GM13976 (cell line): ENCODE measurements at regions not wholly inside any gene's neighbourhood (a gene's known extent, or its start where the extent isn't known, plus 50 kb on each side); places are given as distances from the start of the nearest gene placed in this dataset.
"Not testable (repeated sequence)": the region's sequence is repeated elsewhere in the genome, so short reads cannot be mapped to it uniquely, and the experiment has no call there.

Experiments used
- DNase-seq: peaks from one replicate; pipeline ENCODE4 v3.0.0; 2012; ENCODE audit warnings: low spot score
- in situ Hi-C: fragments of 300-500 bp; cut with MboI; formaldehyde crosslinking; loops from one replicate; pipeline ENCODE4 v1.12.0; 2022; ENCODE audit warnings: low sequenced_read_pairs, mixed read lengths, inconsistent platforms; ENCODE audit not compliant: unreplicated experiment
- TF ChIP-seq, protein P1 (sequence below): IDR thresholded peaks from 2 replicates; pipeline ENCODE4 v1.5.1; 2012; ENCODE audit warnings: borderline replicate concordance, mild to moderate bottlenecking; ENCODE audit not compliant: insufficient read depth; ENCODE audit errors: extremely low read depth, missing control alignments, control extremely low read depth

DNA sequence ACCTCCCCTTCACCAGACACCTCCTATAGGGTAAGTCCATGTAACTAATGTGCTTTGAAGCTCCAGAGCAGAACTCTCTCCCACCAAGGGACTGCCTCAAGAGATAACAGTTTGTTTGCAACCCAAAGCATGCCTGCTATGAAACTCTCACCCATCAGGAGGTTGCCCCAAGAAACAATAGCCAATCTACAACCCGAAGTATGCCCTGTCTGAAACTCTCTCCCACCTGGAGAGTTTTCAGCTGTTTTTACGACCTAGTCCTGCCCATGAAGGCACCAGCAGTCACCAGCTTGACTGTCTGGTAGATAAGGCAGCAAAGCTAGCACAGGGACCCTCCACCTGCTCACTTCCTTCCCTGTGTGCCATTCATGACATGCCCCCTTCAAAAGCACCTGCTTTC, 533.9 kb upstream of the CRIM1 start:
- in situ Hi-C loops, result no loop called here
- no peak for DNase-seq
- TF ChIP-seq, protein P1, sequence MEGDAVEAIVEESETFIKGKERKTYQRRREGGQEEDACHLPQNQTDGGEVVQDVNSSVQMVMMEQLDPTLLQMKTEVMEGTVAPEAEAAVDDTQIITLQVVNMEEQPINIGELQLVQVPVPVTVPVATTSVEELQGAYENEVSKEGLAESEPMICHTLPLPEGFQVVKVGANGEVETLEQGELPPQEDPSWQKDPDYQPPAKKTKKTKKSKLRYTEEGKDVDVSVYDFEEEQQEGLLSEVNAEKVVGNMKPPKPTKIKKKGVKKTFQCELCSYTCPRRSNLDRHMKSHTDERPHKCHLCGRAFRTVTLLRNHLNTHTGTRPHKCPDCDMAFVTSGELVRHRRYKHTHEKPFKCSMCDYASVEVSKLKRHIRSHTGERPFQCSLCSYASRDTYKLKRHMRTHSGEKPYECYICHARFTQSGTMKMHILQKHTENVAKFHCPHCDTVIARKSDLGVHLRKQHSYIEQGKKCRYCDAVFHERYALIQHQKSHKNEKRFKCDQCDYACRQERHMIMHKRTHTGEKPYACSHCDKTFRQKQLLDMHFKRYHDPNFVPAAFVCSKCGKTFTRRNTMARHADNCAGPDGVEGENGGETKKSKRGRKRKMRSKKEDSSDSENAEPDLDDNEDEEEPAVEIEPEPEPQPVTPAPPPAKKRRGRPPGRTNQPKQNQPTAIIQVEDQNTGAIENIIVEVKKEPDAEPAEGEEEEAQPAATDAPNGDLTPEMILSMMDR, result no peak

DNA sequence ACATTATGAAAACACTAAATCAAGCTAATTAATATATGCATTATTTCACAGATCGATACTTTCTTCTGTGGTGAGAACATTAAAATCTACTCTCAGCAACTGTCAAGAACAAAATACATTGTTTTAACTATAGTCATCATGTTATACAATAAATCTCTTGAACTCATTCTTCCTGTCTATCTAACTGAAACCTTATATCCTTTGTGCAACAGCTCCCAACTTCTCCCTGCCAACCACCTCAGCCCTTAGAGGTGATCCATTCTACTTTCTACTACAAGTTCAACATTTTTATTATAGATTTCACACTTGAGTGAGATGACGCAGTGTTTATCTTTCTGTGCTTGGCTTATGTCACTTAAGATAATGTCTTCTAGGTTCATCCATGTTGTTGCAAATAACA, 535.2 kb upstream of the CRIM1 start:
- no peak for DNase-seq
- TF ChIP-seq, protein P1, result no peak
- in situ Hi-C loops, result no loop called here

DNA sequence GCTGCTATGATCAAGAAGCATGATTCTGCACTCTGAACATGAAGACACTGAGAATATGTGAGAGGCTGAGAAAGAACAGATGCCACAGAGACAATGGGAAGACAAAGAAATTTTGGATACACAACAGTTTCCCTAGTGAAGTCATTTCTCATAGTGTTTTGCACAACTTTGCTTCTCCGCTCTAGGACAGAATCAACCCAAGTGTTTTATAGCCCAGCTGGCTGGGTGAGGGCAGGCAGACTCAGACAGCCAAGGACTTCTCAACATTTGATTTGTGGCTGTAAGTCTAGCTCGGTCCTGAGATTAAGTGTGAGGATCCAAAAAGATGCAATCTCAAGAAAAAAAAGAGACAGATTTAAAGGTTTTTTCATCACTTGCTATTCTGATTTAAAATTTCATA, 536.5 kb upstream of the CRIM1 start:
- in situ Hi-C loops, result no loop called here
- TF ChIP-seq, protein P1, result no peak
- DNase-seq, result no peak

DNA sequence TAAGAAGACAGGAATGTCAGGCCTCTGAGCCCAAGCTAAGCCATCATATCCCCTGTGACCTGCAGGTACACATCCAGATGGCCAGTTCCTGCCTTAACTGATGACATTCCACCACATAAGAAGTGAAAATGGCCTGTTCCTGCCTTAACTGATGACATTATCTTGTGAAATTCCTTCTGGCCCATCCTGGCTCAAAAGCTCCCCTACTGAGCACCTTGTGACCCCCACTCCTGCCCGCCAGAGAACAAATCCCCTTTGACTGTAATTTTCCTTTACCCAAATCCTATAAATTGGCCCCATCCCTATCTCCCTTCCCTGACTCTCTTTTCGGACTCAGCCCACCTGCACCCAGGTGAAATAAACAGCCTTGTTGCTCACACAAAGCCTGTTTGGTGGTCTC, 537.2 kb upstream of the CRIM1 start:
- in situ Hi-C loops, DNase-seq: not testable (repeated sequence)

DNA sequence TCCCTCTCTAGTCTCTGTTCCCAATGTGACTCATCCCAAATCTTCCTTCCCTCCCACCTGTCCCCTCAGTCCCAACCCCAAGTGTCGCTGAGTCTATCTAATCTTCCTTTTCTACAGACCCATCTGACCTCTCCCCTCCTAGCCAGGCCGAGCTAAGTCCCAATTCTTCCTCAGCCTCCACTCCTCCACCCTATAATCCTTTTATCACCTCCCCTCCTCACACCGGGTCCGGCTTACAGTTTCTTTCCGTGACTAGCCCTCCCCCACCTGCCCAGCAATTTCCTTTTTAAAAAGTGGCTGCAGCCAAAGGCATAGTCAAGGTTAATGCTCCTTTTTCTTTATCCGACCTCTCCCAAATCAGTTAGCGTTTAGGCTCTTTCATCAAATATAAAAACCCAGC, 541.0 kb upstream of the CRIM1 start:
- in situ Hi-C loops, DNase-seq: not testable (repeated sequence)

DNA sequence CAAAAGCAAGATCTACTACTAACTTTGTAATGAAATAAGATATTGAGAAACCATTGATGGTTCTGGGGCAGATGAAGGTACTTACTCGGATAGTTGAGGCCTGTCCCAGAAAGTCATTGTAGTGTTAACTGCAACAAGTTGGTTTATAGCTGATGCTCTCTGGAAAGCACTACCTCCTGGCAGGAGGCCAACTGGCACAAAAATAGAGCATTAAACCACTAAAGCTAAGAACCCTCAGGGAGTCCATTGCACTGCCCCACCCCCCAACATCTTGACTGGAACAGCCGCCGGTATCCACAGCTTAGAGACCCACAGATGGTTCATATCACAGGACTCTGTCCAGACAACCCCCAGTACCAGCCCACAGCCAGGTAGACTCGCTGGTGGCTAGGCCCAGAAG, 552.5 kb upstream of the CRIM1 start:
- in situ Hi-C loops, result no loop called here
- TF ChIP-seq, protein P1, result no peak
- no peak for DNase-seq

DNA sequence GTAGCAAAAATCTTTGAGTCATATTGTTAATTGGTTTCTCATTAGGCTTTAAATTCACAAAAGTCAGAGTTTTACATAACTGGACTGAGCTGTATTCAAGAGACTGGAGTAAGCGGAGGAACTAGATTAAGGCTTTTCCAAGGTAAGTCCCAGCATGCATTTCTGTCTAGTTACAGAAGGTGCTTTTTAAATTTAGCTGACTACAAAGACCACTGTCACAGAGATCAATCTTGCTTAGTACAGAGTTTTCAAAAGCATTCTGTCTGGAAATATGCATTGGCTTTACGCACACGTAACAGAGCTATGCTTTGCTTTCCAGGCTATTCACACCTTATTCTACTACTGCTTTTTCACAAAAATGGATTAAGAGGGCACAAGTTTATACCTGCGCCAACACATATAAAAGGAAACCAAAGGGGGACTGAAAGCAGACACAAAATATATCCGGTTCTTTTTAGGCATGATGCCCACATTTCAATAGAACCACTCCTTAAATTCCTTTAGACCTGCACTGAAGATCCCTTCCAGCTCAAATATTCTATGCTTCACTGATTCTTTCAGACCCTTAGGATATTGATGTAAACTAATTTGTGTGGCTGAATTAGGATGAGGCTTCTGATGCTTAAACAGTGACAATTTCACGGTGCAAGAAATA, 560.7 kb upstream of the CRIM1 start:
- in situ Hi-C loops, result no loop called here
- DNase-seq, result no peak
- TF ChIP-seq, protein P1, result no peak

DNA sequence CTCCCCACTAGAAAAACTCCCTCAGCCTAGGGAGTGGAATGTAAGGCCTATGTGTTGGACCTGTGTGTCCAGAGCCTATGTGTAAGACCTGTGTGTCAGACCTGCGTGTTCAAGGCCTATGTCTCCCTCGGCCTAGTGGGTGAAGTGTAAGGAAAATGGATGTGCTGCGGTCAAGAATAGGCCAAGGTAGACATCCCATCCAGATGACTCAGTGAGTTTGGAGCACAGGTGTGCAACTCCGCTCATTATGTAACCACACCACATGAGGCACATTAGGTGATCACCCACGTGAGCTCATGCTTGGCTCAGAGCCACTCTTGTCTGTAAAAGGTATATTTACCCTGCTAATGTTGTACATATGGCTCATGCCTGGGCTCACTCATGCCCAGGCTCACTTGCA, 565.3 kb upstream of the CRIM1 start:
- in situ Hi-C loops, result no loop called here
- TF ChIP-seq, protein P1, result no peak
- DNase-seq, result no peak
